Suprapubic skin (tissue), 4 donors: ENCODE measurements at regions not wholly inside any gene's neighbourhood (a gene's known extent, or its start where the extent isn't known, plus 50 kb on each side); places are given as distances from the start of the nearest gene placed in this dataset.

Experiments
- EP300 ChIP-seq: sonication (generic); formaldehyde crosslinking; IDR thresholded peaks from one replicate; pipeline ENCODE4 v1.6.1; 2017; ENCODE audit warnings: antibody characterized with exemption
- POLR2A ChIP-seq, 2 donors: fragments of 450-650 bp; IDR thresholded peaks; one replicate each; pipeline ENCODE4 v1.6.1; 2017; ENCODE audit warnings: antibody characterized with exemption in 2 of 2, mild to moderate bottlenecking in 2 of 2, moderate library complexity in 2 of 2
- POLR2AphosphoS5 ChIP-seq, 3 donors: sonication (generic); formaldehyde crosslinking; IDR thresholded peaks; one replicate each; pipeline ENCODE4 v1.6.1; 2017; ENCODE audit warnings: antibody characterized with exemption in 3 of 3
- TF ChIP-seq, protein P1 (sequence below), 2 donors: fragments of 200-600 bp in 1 of 2; fragments of 450-650 bp in 1 of 2; sonication (generic) in 1 of 2; IDR thresholded peaks; one replicate each; pipeline ENCODE4 v1.5.1; 2016 to 2019; ENCODE audit warnings: antibody characterized with exemption in 2 of 2, mild to moderate bottlenecking in 1 of 2, moderate library complexity in 1 of 2

DNA sequence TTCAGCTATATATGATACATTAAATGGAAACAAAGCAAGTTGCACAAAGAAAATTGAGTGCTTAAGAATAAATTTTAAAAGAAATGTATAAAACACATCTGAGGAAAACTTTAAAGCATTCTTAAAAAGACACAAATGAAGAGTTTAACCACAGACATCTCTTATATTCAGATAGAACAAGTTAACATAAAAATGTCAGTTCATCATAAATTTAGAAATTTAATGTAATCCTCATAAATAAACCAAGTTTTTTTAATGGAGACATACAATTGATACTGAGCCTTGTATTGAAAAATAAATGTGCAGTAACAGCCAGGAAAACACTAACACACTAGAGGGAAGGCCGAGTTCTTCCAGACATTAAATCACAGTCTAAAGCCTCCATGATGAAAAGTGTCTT lies 243.9 kb upstream of the MKLN1 start:
- TF ChIP-seq POLR2A (IDR thresholded peaks at IDR 0.05) (no peak), EP300 (no peak), POLR2AphosphoS5 (IDR thresholded peaks at IDR 0.05) (no peak)
- TF ChIP-seq, protein P1, sequence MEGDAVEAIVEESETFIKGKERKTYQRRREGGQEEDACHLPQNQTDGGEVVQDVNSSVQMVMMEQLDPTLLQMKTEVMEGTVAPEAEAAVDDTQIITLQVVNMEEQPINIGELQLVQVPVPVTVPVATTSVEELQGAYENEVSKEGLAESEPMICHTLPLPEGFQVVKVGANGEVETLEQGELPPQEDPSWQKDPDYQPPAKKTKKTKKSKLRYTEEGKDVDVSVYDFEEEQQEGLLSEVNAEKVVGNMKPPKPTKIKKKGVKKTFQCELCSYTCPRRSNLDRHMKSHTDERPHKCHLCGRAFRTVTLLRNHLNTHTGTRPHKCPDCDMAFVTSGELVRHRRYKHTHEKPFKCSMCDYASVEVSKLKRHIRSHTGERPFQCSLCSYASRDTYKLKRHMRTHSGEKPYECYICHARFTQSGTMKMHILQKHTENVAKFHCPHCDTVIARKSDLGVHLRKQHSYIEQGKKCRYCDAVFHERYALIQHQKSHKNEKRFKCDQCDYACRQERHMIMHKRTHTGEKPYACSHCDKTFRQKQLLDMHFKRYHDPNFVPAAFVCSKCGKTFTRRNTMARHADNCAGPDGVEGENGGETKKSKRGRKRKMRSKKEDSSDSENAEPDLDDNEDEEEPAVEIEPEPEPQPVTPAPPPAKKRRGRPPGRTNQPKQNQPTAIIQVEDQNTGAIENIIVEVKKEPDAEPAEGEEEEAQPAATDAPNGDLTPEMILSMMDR (IDR thresholded peaks at IDR 0.05): no peak
